K562 (cell line): ENCODE measurements at regions not wholly inside any gene's neighbourhood (a gene's known extent, or its start where the extent isn't known, plus 50 kb on each side); places are given as distances from the start of the nearest gene placed in this dataset.

ENCODE experiments used
- ATAC-seq: fragments of 200-7000 bp; cut with Tn5 transposase; 3 replicates; pipeline ENCODE4 v1.9.1; 2020; ENCODE audit warnings: moderate library complexity
- BruUV-seq: library from RNA; stranded (reverse); fragments of 400-500 nt; replicated peaks from 2 replicates; lab custom pipeline; 2021; lab: Mats Ljungman, UMichigan
- CTCF ChIA-PET: fragments of 300-600 bp; formaldehyde crosslinking; extraction: SDS; loops from one replicate; lab custom pipeline; 2021; ENCODE audit warnings: low intra/inter-chr PET ratio; lab: Yijun Ruan, JAX
- POLR2A ChIA-PET: fragments of 300-600, 350-650 bp; sonication (Branson Sonifier 250); formaldehyde crosslinking; extraction: SDS; loops from one replicate; lab custom pipeline; 2021; ENCODE audit warnings: antibody characterized with exemption, inconsistent platforms; lab: Yijun Ruan, JAX
- DNase-seq, 4 experiments: peaks; one replicate each; pipeline versions ENCODE4 v3.0.0 to v3.0.0-alpha.2; 2011 to 2018; ENCODE audit warnings: low spot score in 3 of 4, mixed read lengths in 3 of 4; ENCODE audit errors: extremely low read depth in 1 of 4
- FAIRE-seq: peaks from 2 replicates; lab custom pipeline; 2011; peaks lifted over from hg19 to GRCh38; lab: Jason Lieb, UNC
- H2AFZ ChIP-seq: 2 replicates; pipeline ENCODE4 v1.6.0; 2011; ENCODE audit warnings: low read depth, low read length, control low read depth, inconsistent platforms
- H3K27ac ChIP-seq: fragments of 200-600 bp; 3 replicates; pipeline ENCODE4 v1.8.0; 2011; ENCODE audit warnings: low read depth, mild to moderate bottlenecking, control low read depth, inconsistent platforms, low read length, moderate library complexity, mixed read lengths; ENCODE audit errors: extremely low read depth
- H3K27me3 ChIP-seq, 2 experiments: fragments of 300-600 bp in 1 of 2; 2 replicates in 1 of 2; 3 replicates in 1 of 2; pipeline versions ENCODE4 v1.6.0 to v1.8.0; 2011; ENCODE audit warnings: inconsistent platforms in 2 of 2, low read length in 2 of 2, mild to moderate bottlenecking in 1 of 2, mixed read lengths in 1 of 2, moderate library complexity in 1 of 2; ENCODE audit not compliant: control insufficient read depth in 2 of 2, insufficient read depth in 2 of 2
- H3K36me3 ChIP-seq: fragments of 300-600 bp; 3 replicates; pipeline ENCODE4 v1.8.0; 2011; ENCODE audit warnings: mild to moderate bottlenecking, low read length, inconsistent platforms; ENCODE audit not compliant: control insufficient read depth, insufficient read depth
- H3K4me1 ChIP-seq, 2 experiments: fragments of 200-600 bp in 1 of 2; replicated peaks in 1 of 2; 2 replicates in 1 of 2; 3 replicates in 1 of 2; pipeline versions ENCODE4 v1.5.1 to v1.8.0; 2011; ENCODE audit warnings: inconsistent platforms in 2 of 2, low read length in 2 of 2, mild to moderate bottlenecking in 1 of 2, mixed read lengths in 1 of 2, moderate library complexity in 1 of 2; ENCODE audit not compliant: control insufficient read depth in 2 of 2, insufficient read depth in 2 of 2
- H3K4me2 ChIP-seq: 2 replicates; pipeline ENCODE4 v1.6.1; 2011; ENCODE audit warnings: low read length, control low read depth, inconsistent platforms, mixed read lengths; ENCODE audit not compliant: insufficient read depth
- H3K4me3 ChIP-seq: fragments of 200-600 bp; sonication (generic), shearing (Covaris generic); 2 replicates; pipeline ENCODE4 v1.5.1; 2016; ENCODE audit warnings: control low read depth, inconsistent platforms
- H3K79me2 ChIP-seq: fragments of 200-600 bp; 3 replicates; pipeline ENCODE4 v1.8.0; 2011; ENCODE audit warnings: low read length, inconsistent platforms; ENCODE audit not compliant: control insufficient read depth, insufficient read depth
- H3K9ac ChIP-seq, 2 experiments: 2 replicates each; pipeline versions ENCODE4 v1.6.0 to v1.6.1; 2011; ENCODE audit warnings: low read depth in 2 of 2, low read length in 2 of 2, control low read depth in 1 of 2, inconsistent platforms in 1 of 2, mild to moderate bottlenecking in 1 of 2, mixed read lengths in 1 of 2; ENCODE audit not compliant: insufficient read depth in 1 of 2
- H3K9me1 ChIP-seq: one replicate; pipeline ENCODE4 v1.6.0; 2011; ENCODE audit warnings: inconsistent platforms, mild to moderate bottlenecking, low read length, moderate library complexity; ENCODE audit not compliant: control insufficient read depth, insufficient read depth
- H3K9me3 ChIP-seq: replicated peaks from 2 replicates; pipeline ENCODE4 v1.5.1; 2011; ENCODE audit warnings: low read depth, low read length, inconsistent platforms; ENCODE audit not compliant: control insufficient read depth, insufficient read depth
- H4K20me1 ChIP-seq: replicated peaks from 2 replicates; pipeline ENCODE4 v1.6.1; 2011; ENCODE audit warnings: low read length, inconsistent platforms, mixed read lengths; ENCODE audit not compliant: control insufficient read depth, insufficient read depth
- CCAR2 ChIP-seq: fragments of 200-400 bp; formaldehyde crosslinking; IDR thresholded peaks from 2 replicates; pipeline ENCODE4 v1.6.1; 2017; ENCODE audit warnings: mild to moderate bottlenecking, low read depth, low read length
- ELF2 ChIP-seq: fragments of 250-450 bp; sonication (Bioruptor Pico); IDR thresholded peaks from 2 replicates; pipeline ENCODE4 v1.5.0; 2021; ENCODE audit warnings: mild to moderate bottlenecking
- ELK3 ChIP-seq: fragments of 450-650 bp; formaldehyde crosslinking; IDR thresholded peaks from 2 replicates; pipeline ENCODE4 v1.4.0; 2020; ENCODE audit warnings: mild to moderate bottlenecking
- GMEB1 ChIP-seq: fragments of 250-450 bp; sonication (Bioruptor Pico); IDR thresholded peaks from 2 replicates; pipeline ENCODE4 v1.4.0; 2020; ENCODE audit warnings: mild to moderate bottlenecking
- GTF2A2 ChIP-seq: IDR thresholded peaks from 2 replicates; pipeline ENCODE4 v1.6.1; 2016; ENCODE audit warnings: mild to moderate bottlenecking, missing genetic modification characterization, missing compliant biosample characterization
- ID3 ChIP-seq, 2 experiments: fragments of 250-450 bp in 1 of 2; fragments of 450-650 bp in 1 of 2; sonication (Bioruptor Pico) in 1 of 2; IDR thresholded peaks; 2 replicates each; pipeline versions ENCODE4 v1.6.1 to v1.8.0; 2016 to 2021; ENCODE audit warnings: mild to moderate bottlenecking in 2 of 2, moderate library complexity in 2 of 2, missing compliant biosample characterization in 1 of 2, missing genetic modification characterization in 1 of 2
- KLF13 ChIP-seq: fragments of 450-650 bp; IDR thresholded peaks from 2 replicates; pipeline ENCODE4 v1.6.1; 2016; ENCODE audit warnings: missing genetic modification characterization, low read depth, mild to moderate bottlenecking, missing compliant biosample characterization, moderate library complexity, borderline replicate concordance
- MED1 ChIP-seq: sonication (generic); formaldehyde crosslinking; IDR thresholded peaks from 2 replicates; pipeline ENCODE4 v1.8.1; 2023; ENCODE audit warnings: missing genetic modification reagents, borderline replicate concordance
- MEF2A ChIP-seq: IDR thresholded peaks from 2 replicates; pipeline ENCODE4 v1.6.1; 2011; ENCODE audit warnings: low read depth, mild to moderate bottlenecking, low read length, moderate library complexity; ENCODE audit not compliant: control insufficient read depth
- NBN ChIP-seq: fragments of 450-650 bp; IDR thresholded peaks from 2 replicates; pipeline ENCODE4 v1.6.1; 2016; ENCODE audit warnings: low read depth, mild to moderate bottlenecking
- NCOA2 ChIP-seq, 2 experiments: fragments of 450-650 bp; IDR thresholded peaks; 2 replicates each; pipeline ENCODE4 v1.6.1; 2018; ENCODE audit warnings: mild to moderate bottlenecking in 2 of 2, moderate library complexity in 1 of 2; ENCODE audit not compliant: partially characterized antibody in 2 of 2
- NR0B1 ChIP-seq: fragments of 450-650 bp; IDR thresholded peaks from one replicate; pipeline ENCODE4 v1.6.1; 2018; ENCODE audit warnings: mild to moderate bottlenecking, moderate library complexity; ENCODE audit not compliant: partially characterized antibody
- PHF20 ChIP-seq: fragments of 450-650 bp; IDR thresholded peaks from 2 replicates; pipeline ENCODE4 v1.6.1; 2018; ENCODE audit not compliant: partially characterized antibody
- PTRF ChIP-seq: fragments of 450-650 bp; IDR thresholded peaks from 2 replicates; pipeline ENCODE4 v1.6.1; 2016; ENCODE audit warnings: mild to moderate bottlenecking, missing genetic modification characterization, missing compliant biosample characterization
- SRSF3 ChIP-seq: fragments of 200-400 bp; formaldehyde crosslinking; IDR thresholded peaks from 2 replicates; pipeline ENCODE4 v1.6.1; 2016; ENCODE audit warnings: mild to moderate bottlenecking, low read length, moderate library complexity; ENCODE audit not compliant: insufficient read depth
- TBP ChIP-seq: optimal IDR thresholded peaks from 2 replicates; pipeline ENCODE3; 2011; ENCODE audit warnings: low read depth, low read length, improper control_type of control experiment
- TEAD1 ChIP-seq, 2 experiments: fragments of 450-650 bp in 1 of 2; sonication (generic) in 1 of 2; formaldehyde crosslinking; IDR thresholded peaks; 2 replicates each; pipeline versions ENCODE4 v1.4.0 to v1.8.0; 2020 to 2022; ENCODE audit warnings: mild to moderate bottlenecking in 2 of 2, missing genetic modification reagents in 1 of 2
- ZNF696 ChIP-seq: fragments of 250-450 bp; sonication (Bioruptor Pico); conservative IDR thresholded peaks from 2 replicates; pipeline ENCODE4 v1.4.0; 2020; ENCODE audit warnings: mild to moderate bottlenecking, moderate library complexity
- ZNF778 ChIP-seq: fragments of 450-650 bp; formaldehyde crosslinking; IDR thresholded peaks from 2 replicates; pipeline ENCODE4 v1.4.0; 2020; ENCODE audit warnings: mild to moderate bottlenecking, moderate library complexity
- in situ Hi-C: fragments of 300-500 bp; cut with MboI; formaldehyde crosslinking; loops from 4 replicates; pipeline ENCODE4 v1.15.0; 2018; ENCODE audit warnings: inconsistent platforms, mixed read lengths
- intact Hi-C: fragments of 100-400 bp; cut with micrococcal nuclease; formaldehyde crosslinking; loops from 2 replicates; pipeline ENCODE4 v1.14.2; 2022

GRCh38 chr3:7934362-7934761 is 567.3 kb upstream of the LMCD1 start (continued):
- TF ChIP-seq ELK3 (CRISPR knock-in tag) (no peak), CCAR2 (no peak), ELF2 (CRISPR knock-in tag) (no peak), MED1 (CRISPR knock-in tag) (no peak), KLF13 (tag) (no peak), ID3 (CRISPR knock-in tag; IDR thresholded peaks at IDR 0.05) (no peak), ID3 (tag; IDR thresholded peaks at IDR 0.05) (no peak)

GRCh38 chr3:7947930-7948329 is 553.7 kb upstream of the LMCD1 start:
- FAIRE-seq (no peak), ATAC-seq (no peak), DNase-seq (no peak)
- H2AFZ ChIP-seq, result no peak overlapping the region
- no peaks in the 10 kb centered on the region for H4K20me1 ChIP-seq
- H3K9ac ChIP-seq, result no peak overlapping the region
- no peaks in the 10 kb centered on the region; the same call in none of the 2 replicates for H3K9me3 ChIP-seq
- H3K4me1 ChIP-seq, result no peaks in the 10 kb centered on the region
- H3K79me2 ChIP-seq, result no peaks in the 10 kb centered on the region
- ChIA-PET POLR2A (no interaction called here), CTCF (no interaction called here)
- no peak overlapping the region for H3K27ac ChIP-seq
- H3K4me2 ChIP-seq, result no peak overlapping the region
- intact Hi-C loops, result no loop called here
- no peaks in the 10 kb centered on the region for H3K36me3 ChIP-seq
- no peak overlapping the region for H3K4me3 ChIP-seq
- in situ Hi-C loops, result no loop called here
- no peaks in the 10 kb centered on the region for H3K27me3 ChIP-seq
- no peaks in the 10 kb centered on the region for H3K9me1 ChIP-seq
- no TSS peak for BruUV-seq
- no peak for TF ChIP-seq NBN
- no peak for TF ChIP-seq ZNF696
- no peak for TF ChIP-seq MEF2A
- no peak for TF ChIP-seq PTRF (tag)
- TF ChIP-seq GTF2A2 (tag), result no peak
- TF ChIP-seq PHF20, result no peak
- no peak for TF ChIP-seq GMEB1 (CRISPR knock-in tag)
- no peak for TF ChIP-seq ZNF778 (CRISPR knock-in tag)
- TF ChIP-seq NR0B1, result no peak
- TF ChIP-seq TBP, result no peak
- TF ChIP-seq TEAD1 (CRISPR knock-in tag; IDR thresholded peaks at IDR 0.05), result no peak
- TF ChIP-seq SRSF3, result no peak
- no peak for TF ChIP-seq NCOA2 (IDR thresholded peaks at IDR 0.05; ENCODE audit: partially characterized antibody in 2 of 2)
